ENCODE measurements at regions not wholly inside any gene's neighbourhood (a gene's known extent, or its start where the extent isn't known, plus 50 kb on each side); places are given as distances from the start of the nearest gene placed in this dataset.

- Histone ChIP-seq H3K4me3 (ENCODE audit: low read length in 3 of 3) (no peak overlapping the region), H3K27me3 (ENCODE audit: control insufficient read depth, insufficient read depth, low read length) (no peaks in the 10 kb centered on the region), H3K9ac (ENCODE audit: low read length in 3 of 3) (no peak overlapping the region), H3K27ac (ENCODE audit: low read depth in 2 of 2, low read length in 2 of 2) (no peak overlapping the region), H3K4me1 (ENCODE audit: control insufficient read depth in 2 of 3, insufficient read depth in 2 of 3, low read depth in 1 of 3, low read length in 3 of 3) (no peaks in the 10 kb centered on the region), H3K9me3 (ENCODE audit: control insufficient read depth in 2 of 3, insufficient read depth in 1 of 3, low read length in 3 of 3) (no peaks in the 10 kb centered on the region), H3K36me3 (ENCODE audit: control insufficient read depth in 2 of 3, insufficient read depth in 3 of 3, low read length in 3 of 3) (no peaks in the 10 kb centered on the region)
- DNase-seq (no peak), FAIRE-seq (no peak)
- intact Hi-C loops (cut with DNase I) = no loop called here
- TF ChIP-seq CTCF (IDR thresholded peaks at IDR 0.05; ENCODE audit: borderline replicate concordance, extremely low read depth, insufficient read depth) = no peak
These were observed 124.5 kb downstream of the ATXN3L start for GRCh38 chrX:13195340-13195739.

GRCh38 chrX:13194291-13195103 is 125.4 kb downstream of the ATXN3L start:
- DNase-seq (peak in 1 of 5 donors; percentile 26), FAIRE-seq (no peak)
- no peak for TF ChIP-seq CTCF (IDR thresholded peaks at IDR 0.05; ENCODE audit: borderline replicate concordance, extremely low read depth, insufficient read depth)
- Histone ChIP-seq H3K27ac (ENCODE audit: low read depth in 2 of 2, low read length in 2 of 2) (no peak overlapping the region), H3K27me3 (ENCODE audit: control insufficient read depth, insufficient read depth, low read length) (no peaks in the 10 kb centered on the region), H3K4me3 (ENCODE audit: low read length in 3 of 3) (no peak overlapping the region), H3K4me1 (ENCODE audit: control insufficient read depth in 2 of 3, insufficient read depth in 2 of 3, low read depth in 1 of 3, low read length in 3 of 3) (no peaks in the 10 kb centered on the region), H3K9me3 (ENCODE audit: control insufficient read depth in 2 of 3, insufficient read depth in 1 of 3, low read length in 3 of 3) (no peaks in the 10 kb centered on the region), H3K36me3 (ENCODE audit: control insufficient read depth in 2 of 3, insufficient read depth in 3 of 3, low read length in 3 of 3) (no peaks in the 10 kb centered on the region), H3K9ac (ENCODE audit: low read length in 3 of 3) (no peak overlapping the region)
- intact Hi-C loops (cut with DNase I) = no loop called here

- Histone ChIP-seq H3K4me1 (ENCODE audit: control insufficient read depth in 2 of 3, insufficient read depth in 2 of 3, low read depth in 1 of 3, low read length in 3 of 3) (no peaks in the 10 kb centered on the region), H3K4me3 (ENCODE audit: low read length in 3 of 3) (no peak overlapping the region), H3K27ac (ENCODE audit: low read depth in 2 of 2, low read length in 2 of 2) (no peak overlapping the region), H3K9ac (ENCODE audit: low read length in 3 of 3) (no peak overlapping the region), H3K27me3 (ENCODE audit: control insufficient read depth, insufficient read depth, low read length) (no peaks in the 10 kb centered on the region), H3K36me3 (ENCODE audit: control insufficient read depth in 2 of 3, insufficient read depth in 3 of 3, low read length in 3 of 3) (no peaks in the 10 kb centered on the region), H3K9me3 (ENCODE audit: control insufficient read depth in 2 of 3, insufficient read depth in 1 of 3, low read length in 3 of 3) (no peaks in the 10 kb centered on the region)
- FAIRE-seq (no peak), DNase-seq (no peak)
- intact Hi-C loops (cut with DNase I) = no loop called here
- TF ChIP-seq CTCF (IDR thresholded peaks at IDR 0.05; ENCODE audit: borderline replicate concordance, extremely low read depth, insufficient read depth) = no peak
These were observed 129.8 kb downstream of the ATXN3L start for GRCh38 chrX:13190051-13190450.
